NCI-H2029 treated with DMSO at 0.1 percent for 48 hours (cell line): ENCODE measurements at regions not wholly inside any gene's neighbourhood (a gene's known extent, or its start where the extent isn't known, plus 50 kb on each side); places are given as distances from the start of the nearest gene placed in this dataset.

Source experiments
- DNase-seq: peaks from one replicate; lab custom pipeline; 2025; lab: John Stamatoyannopoulos, UW

DNA sequence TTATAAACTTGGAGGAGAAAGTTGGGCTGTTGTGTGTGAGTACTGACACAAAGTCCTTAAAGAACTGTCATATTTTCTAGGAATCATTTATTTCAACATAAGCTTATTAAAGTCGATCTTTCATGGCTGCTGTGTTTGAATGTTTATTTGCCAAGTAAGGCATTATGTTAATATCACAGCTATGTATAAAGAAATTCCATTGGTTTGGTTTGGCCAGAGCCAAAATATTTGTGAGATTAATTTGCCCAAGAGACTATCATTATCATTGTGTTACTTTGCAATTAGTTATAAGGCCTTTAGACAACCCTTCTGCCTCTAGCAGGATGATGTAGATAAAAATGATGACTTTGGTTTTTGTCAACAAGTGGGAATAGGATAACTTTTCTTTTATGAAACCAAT lies 240.6 kb upstream of the NT5C1B start:
- no peak for DNase-seq

- no peak for DNase-seq
Observed at GRCh38 chr2:18829251-18829902, 240.0 kb upstream of the NT5C1B start.

DNA sequence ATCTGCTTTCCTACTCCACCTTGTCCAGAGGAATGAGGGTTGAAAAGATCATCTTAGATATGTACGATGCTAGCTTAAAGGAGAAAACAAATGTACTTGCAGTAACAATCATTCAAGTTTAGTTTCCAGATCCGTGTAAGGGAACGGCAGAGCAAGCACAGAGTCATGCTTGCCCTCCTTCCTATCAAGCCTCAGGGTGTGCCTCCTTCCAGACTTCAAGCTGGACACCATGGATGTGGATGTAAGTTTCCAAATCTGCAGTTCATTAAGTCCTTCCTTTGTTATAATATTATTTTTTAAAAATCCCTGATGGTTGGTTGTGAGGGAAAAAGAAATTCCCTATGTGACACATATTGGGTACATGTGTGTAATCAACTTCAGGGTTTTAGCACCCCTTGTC lies 238.9 kb upstream of the NT5C1B start:
- DNase-seq = no peak

GRCh38 chr2:18825838-18826237 lies 236.5 kb upstream of the NT5C1B start:
- DNase-seq = no peak

DNA sequence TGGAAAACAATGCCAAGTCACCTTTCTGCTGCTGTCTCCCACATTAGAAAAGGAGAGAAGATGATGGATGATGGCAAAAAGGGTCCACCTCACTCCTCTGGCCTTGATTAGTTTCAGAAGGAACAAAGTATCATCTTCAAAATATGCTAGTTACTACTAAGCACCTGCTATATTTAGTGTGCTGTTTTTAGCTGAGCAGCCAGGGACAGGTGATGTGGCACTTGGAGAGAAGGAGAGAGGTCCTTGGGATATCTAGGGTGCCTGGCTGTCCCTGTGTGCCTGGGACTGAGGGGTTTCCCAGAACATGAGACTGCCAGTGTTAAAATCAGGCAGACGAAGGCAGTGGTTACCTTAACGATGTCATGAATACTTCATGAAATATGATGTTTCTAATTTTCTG lies 235.5 kb upstream of the NT5C1B start:
- DNase-seq = no peak

GRCh38 chr2:18824325-18824790 lies 235.0 kb upstream of the NT5C1B start:
- no peak for DNase-seq

DNA sequence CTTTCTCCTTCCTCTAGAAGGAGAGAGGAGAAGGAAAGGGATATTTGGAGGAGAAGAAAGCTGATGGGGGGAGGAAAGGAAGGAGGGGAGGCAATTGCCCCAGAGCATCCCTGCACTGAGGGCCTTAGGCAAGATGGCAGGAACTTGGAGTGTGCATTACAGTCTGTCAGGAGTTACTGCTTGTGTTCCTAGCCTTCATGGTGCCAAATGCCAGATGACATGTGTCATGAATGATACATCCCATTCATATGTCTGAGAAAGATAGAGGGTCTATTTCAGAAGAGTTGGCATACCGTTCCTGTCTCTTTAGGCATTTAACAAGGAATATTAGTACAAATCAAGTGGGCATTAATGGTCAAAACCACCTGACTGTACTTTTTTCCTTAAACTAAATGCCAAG lies 232.1 kb upstream of the NT5C1B start:
- DNase-seq = no peak

DNA sequence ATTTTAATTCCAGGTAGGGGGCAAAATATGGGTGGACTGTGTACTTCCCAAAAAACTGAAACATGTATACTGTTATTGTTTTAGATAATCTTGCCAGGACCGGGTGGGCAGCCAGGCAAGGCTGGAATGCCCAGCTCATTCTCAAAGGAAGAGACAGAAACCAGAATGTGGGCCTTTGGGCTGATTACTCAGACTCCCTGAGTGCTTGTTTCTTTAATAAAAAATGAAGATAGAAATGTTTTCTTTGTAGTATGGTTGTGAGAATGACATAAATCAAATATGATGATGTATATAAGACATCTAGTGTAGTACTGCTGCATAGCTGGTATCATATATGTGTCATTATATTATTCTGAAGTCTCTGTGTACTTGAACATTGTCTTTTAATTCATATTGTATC lies 231.6 kb upstream of the NT5C1B start:
- no peak for DNase-seq

DNA sequence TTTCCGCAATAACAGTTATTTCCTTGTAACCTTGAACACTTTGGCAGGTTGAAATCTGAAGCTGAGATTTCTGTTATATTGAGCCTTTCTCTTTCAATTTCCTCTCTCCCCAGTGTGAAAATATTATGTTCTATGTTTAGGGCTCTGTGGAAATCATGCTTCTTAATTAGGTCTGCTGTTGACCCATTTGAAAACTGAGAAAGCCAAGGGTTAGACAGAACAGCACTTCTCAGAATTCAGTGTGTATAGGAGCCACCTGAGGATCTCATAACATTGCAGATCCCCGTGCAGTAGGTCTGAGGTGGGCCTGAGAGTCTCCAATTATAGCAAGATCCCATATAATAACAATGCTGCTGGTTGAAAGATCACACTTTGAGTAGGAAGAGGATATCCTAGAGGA lies 230.2 kb upstream of the NT5C1B start:
- no peak for DNase-seq

DNA sequence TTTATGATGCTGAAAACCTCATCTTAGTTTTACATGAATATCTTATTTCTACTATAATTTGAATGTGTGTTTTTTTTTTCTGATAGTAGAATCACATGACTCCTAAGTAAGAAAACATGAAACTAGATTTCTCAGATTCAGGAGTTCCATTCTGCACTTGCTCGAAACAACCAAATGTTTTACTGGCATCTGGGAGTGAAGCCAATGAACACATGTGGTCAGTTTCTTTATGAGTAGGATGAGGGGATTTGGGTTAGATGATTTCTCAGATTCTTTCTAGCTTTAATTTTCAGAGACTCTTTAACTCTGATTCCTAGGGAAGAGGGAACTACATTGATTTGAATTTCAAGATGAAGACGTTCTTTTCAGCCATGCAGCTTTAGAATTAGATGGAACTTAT lies 225.0 kb upstream of the NT5C1B start:
- DNase-seq = no peak

DNA sequence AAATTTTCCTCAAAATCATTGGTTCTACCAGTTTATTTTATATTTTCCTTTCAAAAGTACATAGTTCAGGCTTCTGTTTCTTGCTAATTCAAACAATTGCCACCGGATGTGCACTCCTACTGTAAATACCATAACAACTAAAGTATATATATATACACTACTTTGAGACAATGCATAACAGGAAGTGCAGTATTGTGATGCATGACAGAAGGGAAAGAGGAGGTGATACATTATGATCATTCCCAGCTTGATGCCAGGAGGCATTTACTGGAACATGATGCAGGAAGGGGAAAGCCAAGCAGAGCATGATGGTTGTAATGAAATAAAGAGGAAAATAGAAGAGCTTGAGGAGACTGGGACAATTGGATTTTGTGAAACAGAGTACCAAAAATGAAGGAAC lies 215.2 kb upstream of the NT5C1B start:
- DNase-seq = no peak

DNA sequence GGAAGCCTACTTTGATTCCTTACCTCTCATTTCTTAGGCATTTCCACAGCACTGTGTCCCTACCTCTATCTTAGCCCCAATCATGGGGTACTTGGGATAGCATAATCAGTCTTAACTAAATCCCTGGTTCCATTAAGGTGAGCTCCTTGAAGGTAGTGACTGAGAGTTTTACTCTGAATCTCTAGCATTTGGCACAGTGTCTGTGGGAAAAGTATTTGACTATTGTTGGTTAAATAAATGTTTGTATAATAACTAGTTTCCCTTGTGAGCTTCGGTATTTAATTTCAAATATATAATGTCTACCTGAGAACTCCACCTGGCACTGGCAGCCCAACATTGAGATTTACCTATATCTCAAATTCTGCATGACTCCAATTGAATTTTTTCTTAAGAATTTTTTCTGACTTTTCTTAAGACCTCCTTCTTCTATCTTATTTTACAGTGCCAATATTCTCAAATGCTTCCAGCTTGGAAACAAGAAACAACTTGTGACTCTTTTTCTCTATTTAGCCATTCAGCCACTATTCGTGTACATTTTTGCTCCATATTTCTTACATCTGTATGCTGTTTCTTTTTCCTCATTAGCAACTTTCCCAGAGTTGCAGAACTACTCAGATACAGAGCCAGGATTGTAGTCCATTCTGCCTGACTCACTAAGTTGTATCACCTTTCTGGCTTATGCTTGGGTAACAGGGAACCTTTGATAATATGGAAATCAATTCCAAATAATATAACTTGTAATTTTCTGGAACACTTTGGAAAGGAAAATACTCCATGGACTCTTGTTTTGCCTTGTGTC lies 214.0 kb upstream of the NT5C1B start:
- no peak for DNase-seq

GRCh38 chr2:18800240-18800971 lies 211.0 kb upstream of the NT5C1B start:
- DNase-seq = peak; percentile 10

GRCh38 chr2:18799397-18799796 lies 210.0 kb upstream of the NT5C1B start:
- DNase-seq = no peak

- no peak for DNase-seq
Observed at GRCh38 chr2:18797133-18797845, 207.9 kb upstream of the NT5C1B start.

GRCh38 chr2:18795906-18796305 lies 206.5 kb upstream of the NT5C1B start:
- no peak for DNase-seq

- DNase-seq = no peak
Observed at GRCh38 chr2:18792684-18793083, 203.3 kb upstream of the NT5C1B start.

GRCh38 chr2:18792226-18792629 lies 202.9 kb upstream of the NT5C1B start:
- no peak for DNase-seq

GRCh38 chr2:18791172-18791797 lies 201.9 kb upstream of the NT5C1B start:
- DNase-seq = no peak

GRCh38 chr2:18790509-18791171 lies 201.3 kb upstream of the NT5C1B start:
- no peak for DNase-seq

DNA sequence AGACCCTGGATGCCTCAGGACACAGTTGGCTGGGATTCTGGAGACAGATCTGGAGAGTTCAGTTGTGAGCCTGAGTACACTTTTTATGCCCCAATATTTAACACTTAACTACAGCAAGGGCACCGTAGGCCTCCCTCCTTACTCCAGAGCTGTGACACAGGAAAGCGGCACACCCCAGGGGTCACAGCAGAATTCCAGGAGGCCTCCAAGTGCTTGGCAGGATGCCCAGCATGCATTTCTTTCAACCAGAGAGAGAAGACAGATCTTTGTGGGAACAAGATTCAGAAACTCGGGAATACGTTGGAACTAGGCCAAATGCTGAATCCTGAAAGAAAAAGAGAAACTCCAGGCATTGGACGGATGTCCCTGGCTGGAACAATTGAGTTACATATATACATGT lies 199.2 kb upstream of the NT5C1B start:
- DNase-seq = no peak
